GM19025 (cell line): ENCODE measurements at regions not wholly inside any gene's neighbourhood (a gene's known extent, or its start where the extent isn't known, plus 50 kb on each side); places are given as distances from the start of the nearest gene placed in this dataset.
"Not testable (repeated sequence)": the region's sequence is repeated elsewhere in the genome, so short reads cannot be mapped to it uniquely, and the experiment has no call there.

Experiments used
- ATAC-seq: cut with Tn5 transposase; IDR thresholded peaks from one replicate; pipeline ENCODE4 v1.9.1; 2021; ENCODE audit warnings: mild to moderate bottlenecking, low read depth, moderate library complexity; ENCODE audit not compliant: unreplicated experiment

- no peak for ATAC-seq
These were observed 486.3 kb upstream of the MARCKS start for GRCh38 chr6:113370508-113371502.

- not testable (repeated sequence) for ATAC-seq
These were observed 481.7 kb upstream of the MARCKS start for GRCh38 chr6:113375466-113375865.

GRCh38 chr6:113375950-113376846 is 480.9 kb upstream of the MARCKS start:
- ATAC-seq: no peak

GRCh38 chr6:113376847-113377165 is 480.3 kb upstream of the MARCKS start:
- ATAC-seq: no peak

GRCh38 chr6:113377362-113377942 is 479.7 kb upstream of the MARCKS start:
- ATAC-seq: peak; percentile 54

- ATAC-seq: no peak
These were observed 476.6 kb upstream of the MARCKS start for GRCh38 chr6:113380591-113380990.

GRCh38 chr6:113381232-113381631 is 475.9 kb upstream of the MARCKS start:
- ATAC-seq: no peak

GRCh38 chr6:113381959-113382358 is 475.2 kb upstream of the MARCKS start:
- ATAC-seq: peak; percentile 53

- ATAC-seq: no peak
These were observed 473.4 kb upstream of the MARCKS start for GRCh38 chr6:113383701-113384100.

GRCh38 chr6:113385020-113385431 is 472.1 kb upstream of the MARCKS start:
- no peak for ATAC-seq

- no peak for ATAC-seq
These were observed 468.1 kb upstream of the MARCKS start for GRCh38 chr6:113388996-113389395.

- ATAC-seq: no peak
These were observed 464.5 kb upstream of the MARCKS start for GRCh38 chr6:113392551-113393055.

GRCh38 chr6:113394216-113394615 is 462.9 kb upstream of the MARCKS start:
- no peak for ATAC-seq

GRCh38 chr6:113394729-113395128 is 462.4 kb upstream of the MARCKS start:
- ATAC-seq: no peak

GRCh38 chr6:113396730-113397129 is 460.4 kb upstream of the MARCKS start:
- no peak for ATAC-seq

- ATAC-seq: no peak
These were observed 459.9 kb upstream of the MARCKS start for GRCh38 chr6:113397236-113397635.

- no peak for ATAC-seq
These were observed 455.9 kb upstream of the MARCKS start for GRCh38 chr6:113401231-113401630.

GRCh38 chr6:113402544-113402943 is 454.6 kb upstream of the MARCKS start:
- ATAC-seq: no peak

- no peak for ATAC-seq
These were observed 453.1 kb upstream of the MARCKS start for GRCh38 chr6:113403966-113404595.

GRCh38 chr6:113405326-113406047 is 451.7 kb upstream of the MARCKS start:
- ATAC-seq: no peak
